Activated CD4-positive, CD25-positive, alpha-beta regulatory T cell treated with anti-CD3 and anti-CD28 coated beads, Interleukin-2, amount 50 U/mL, for 24 hours (primary cell): ENCODE measurements at regions not wholly inside any gene's neighbourhood (a gene's known extent, or its start where the extent isn't known, plus 50 kb on each side); places are given as distances from the start of the nearest gene placed in this dataset.

Source experiments
- ATAC-seq, 2 donors: fragments of 150-1000 bp; cut with Tn5 transposase; one replicate each; pipeline ENCODE4 v1.10.0; 2021; ENCODE audit warnings: mild to moderate bottlenecking in 1 of 2, moderate library complexity in 1 of 2

- ATAC-seq = no peak
These were observed 92.1 kb upstream of the FAM3C start for GRCh38 chr7:121488111-121488650.

GRCh38 chr7:121486590-121486989 is 90.5 kb upstream of the FAM3C start:
- no peak for ATAC-seq

GRCh38 chr7:121485467-121486243 is 89.5 kb upstream of the FAM3C start:
- ATAC-seq = no peak

GRCh38 chr7:121484089-121484763 is 88.1 kb upstream of the FAM3C start:
- ATAC-seq = no peak

- ATAC-seq = no peak
These were observed 84.6 kb upstream of the FAM3C start for GRCh38 chr7:121480566-121481335.

- no peak for ATAC-seq
These were observed 84.0 kb upstream of the FAM3C start for GRCh38 chr7:121480058-121480457.

GRCh38 chr7:121479466-121479865 is 83.4 kb upstream of the FAM3C start:
- ATAC-seq = no peak

GRCh38 chr7:121475806-121476205 is 79.7 kb upstream of the FAM3C start:
- ATAC-seq = no peak

- ATAC-seq = no peak
These were observed 78.2 kb upstream of the FAM3C start for GRCh38 chr7:121474301-121474673.

- ATAC-seq = no peak
These were observed 77.7 kb upstream of the FAM3C start for GRCh38 chr7:121473645-121474300.

- ATAC-seq = no peak
These were observed 70.3 kb upstream of the FAM3C start for GRCh38 chr7:121466455-121466854.

- ATAC-seq = no peak
These were observed 63.0 kb upstream of the FAM3C start for GRCh38 chr7:121459148-121459547.

- ATAC-seq = no peak
These were observed 60.8 kb upstream of the FAM3C start for GRCh38 chr7:121456785-121457359.

- no peak for ATAC-seq
These were observed 59.9 kb upstream of the FAM3C start for GRCh38 chr7:121456015-121456414.

- ATAC-seq = no peak
These were observed 56.3 kb upstream of the FAM3C start for GRCh38 chr7:121452389-121452788.

GRCh38 chr7:121451367-121452094 is 55.4 kb upstream of the FAM3C start:
- no peak for ATAC-seq

- ATAC-seq = no peak
These were observed 54.6 kb upstream of the FAM3C start for GRCh38 chr7:121450631-121451198.

GRCh38 chr7:121449735-121450240 is 53.7 kb upstream of the FAM3C start:
- no peak for ATAC-seq

GRCh38 chr7:121449329-121449728 is 53.2 kb upstream of the FAM3C start:
- ATAC-seq = no peak

- ATAC-seq = no peak
These were observed 52.3 kb upstream of the FAM3C start for GRCh38 chr7:121448429-121448828.

- no peak for ATAC-seq
These were observed 51.8 kb upstream of the FAM3C start for GRCh38 chr7:121447911-121448300.
